HG03066 (cell line): ENCODE measurements at regions not wholly inside any gene's neighbourhood (a gene's known extent, or its start where the extent isn't known, plus 50 kb on each side); places are given as distances from the start of the nearest gene placed in this dataset.
"Not testable (repeated sequence)": the region's sequence is repeated elsewhere in the genome, so short reads cannot be mapped to it uniquely, and the experiment has no call there.

Experiments used
- ATAC-seq: cut with Tn5 transposase; IDR thresholded peaks from one replicate; pipeline ENCODE4 v1.9.1; 2021; ENCODE audit warnings: low read depth; ENCODE audit not compliant: unreplicated experiment

DNA sequence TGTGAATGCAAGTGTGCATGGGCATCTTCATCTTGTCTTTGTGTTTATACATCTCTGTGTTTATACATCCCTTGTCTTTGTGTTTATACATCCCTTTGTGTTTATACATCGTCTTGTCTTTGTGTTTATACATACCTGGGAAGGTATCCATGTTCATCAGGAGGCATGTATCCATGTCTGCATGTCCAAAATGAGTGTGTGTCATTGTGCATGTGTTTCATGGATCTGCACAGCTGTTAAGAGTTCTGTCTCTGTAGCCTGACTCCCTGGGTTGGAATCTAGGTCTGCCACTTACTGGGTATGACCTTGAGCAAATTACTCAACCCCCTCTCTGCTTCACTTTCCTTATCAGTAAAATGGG lies 50.1 kb upstream of the SIRPA start:
- ATAC-seq, result no peak

- peak; percentile 92 for ATAC-seq
These were observed 50.7 kb upstream of the SIRPA start for GRCh38 chr20:1844325-1845162.

GRCh38 chr20:1842281-1842680 lies 52.9 kb upstream of the SIRPA start:
- ATAC-seq, result no peak

DNA sequence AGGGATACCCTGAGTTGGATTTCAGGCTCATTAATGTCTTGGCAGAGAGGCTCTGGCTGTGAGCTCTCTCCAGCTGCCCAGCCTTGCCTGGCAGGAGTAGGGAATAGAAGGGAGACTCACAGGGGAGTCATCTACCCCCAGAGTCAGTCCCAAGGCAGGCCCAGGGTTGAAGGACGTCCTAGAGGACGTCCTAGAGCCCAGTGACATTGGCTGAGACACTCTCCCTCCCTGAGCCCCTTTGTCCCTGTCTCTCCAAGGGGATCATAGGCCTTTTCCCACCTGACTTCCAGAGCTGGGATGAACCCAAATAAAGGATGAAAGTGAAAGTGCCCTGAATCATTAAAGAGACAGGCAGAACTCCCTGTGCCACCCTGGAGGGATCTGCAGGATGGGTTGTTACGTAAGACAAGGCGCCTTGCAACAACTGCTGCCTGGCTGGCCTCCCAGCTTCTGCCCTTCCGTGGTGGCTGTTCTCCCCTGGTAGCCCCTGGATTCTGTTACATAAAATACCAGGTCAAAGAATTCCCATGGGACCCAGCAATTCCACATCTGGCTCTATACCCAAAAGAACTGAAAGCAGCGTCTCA lies 53.6 kb upstream of the SIRPA start:
- ATAC-seq, result no peak

- no peak for ATAC-seq
These were observed 54.2 kb upstream of the SIRPA start for GRCh38 chr20:1840817-1841553.

- not testable (repeated sequence) for ATAC-seq
These were observed 55.6 kb upstream of the SIRPA start for GRCh38 chr20:1839376-1840317.

GRCh38 chr20:1838556-1839279 lies 56.5 kb upstream of the SIRPA start:
- no peak for ATAC-seq

GRCh38 chr20:1835186-1836035 lies 59.8 kb upstream of the SIRPA start:
- ATAC-seq, result no peak

GRCh38 chr20:1833728-1834726 lies 61.2 kb upstream of the SIRPA start:
- ATAC-seq, result no peak

GRCh38 chr20:1833216-1833615 lies 62.0 kb upstream of the SIRPA start:
- no peak for ATAC-seq

GRCh38 chr20:1832634-1833033 lies 62.6 kb upstream of the SIRPA start:
- no peak for ATAC-seq

DNA sequence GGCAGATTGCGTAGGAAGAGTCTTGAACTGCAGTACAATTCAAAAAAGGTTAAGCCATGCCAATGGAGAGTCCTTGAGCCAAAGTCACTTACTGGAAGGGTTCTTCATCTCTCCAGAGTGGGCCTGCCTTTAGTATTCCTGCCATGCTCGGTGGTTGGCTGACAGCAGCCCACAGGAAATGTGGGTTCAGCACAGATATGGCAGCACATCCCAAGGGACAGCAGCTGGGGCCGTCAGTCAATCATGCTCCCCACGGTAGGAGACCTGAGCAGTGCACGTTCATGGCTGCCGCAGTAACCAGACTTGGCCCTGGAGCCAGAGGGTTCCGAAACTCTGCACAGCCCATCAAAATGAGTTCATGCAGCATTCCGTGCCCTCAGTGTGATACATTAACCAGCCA lies 63.6 kb upstream of the SIRPA start:
- no peak for ATAC-seq

- no peak for ATAC-seq
These were observed 64.1 kb upstream of the SIRPA start for GRCh38 chr20:1831096-1831495.

- ATAC-seq, result no peak
These were observed 65.0 kb upstream of the SIRPA start for GRCh38 chr20:1830240-1830639.

DNA sequence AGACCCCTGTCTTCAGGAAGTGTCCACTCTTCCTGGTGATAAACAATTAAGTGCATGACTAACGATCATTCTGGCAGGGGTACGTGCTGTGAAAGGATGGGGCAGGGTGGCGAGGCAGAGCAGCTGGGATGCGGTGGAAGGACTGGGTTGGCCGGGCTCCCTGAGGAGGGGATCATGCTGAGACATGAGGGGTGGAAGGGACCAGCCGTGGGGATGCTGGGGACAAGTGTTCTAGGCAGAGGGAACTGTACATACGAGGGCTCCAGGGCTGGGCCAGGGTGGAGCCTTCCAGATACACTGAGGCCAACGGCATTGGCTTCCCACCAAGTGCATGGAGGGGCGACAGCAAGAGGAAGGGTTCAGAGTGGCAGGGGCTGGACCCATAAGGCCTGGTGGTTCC lies 65.7 kb upstream of the SIRPA start:
- no peak for ATAC-seq

GRCh38 chr20:1828786-1829131 lies 66.4 kb upstream of the SIRPA start:
- no peak for ATAC-seq

DNA sequence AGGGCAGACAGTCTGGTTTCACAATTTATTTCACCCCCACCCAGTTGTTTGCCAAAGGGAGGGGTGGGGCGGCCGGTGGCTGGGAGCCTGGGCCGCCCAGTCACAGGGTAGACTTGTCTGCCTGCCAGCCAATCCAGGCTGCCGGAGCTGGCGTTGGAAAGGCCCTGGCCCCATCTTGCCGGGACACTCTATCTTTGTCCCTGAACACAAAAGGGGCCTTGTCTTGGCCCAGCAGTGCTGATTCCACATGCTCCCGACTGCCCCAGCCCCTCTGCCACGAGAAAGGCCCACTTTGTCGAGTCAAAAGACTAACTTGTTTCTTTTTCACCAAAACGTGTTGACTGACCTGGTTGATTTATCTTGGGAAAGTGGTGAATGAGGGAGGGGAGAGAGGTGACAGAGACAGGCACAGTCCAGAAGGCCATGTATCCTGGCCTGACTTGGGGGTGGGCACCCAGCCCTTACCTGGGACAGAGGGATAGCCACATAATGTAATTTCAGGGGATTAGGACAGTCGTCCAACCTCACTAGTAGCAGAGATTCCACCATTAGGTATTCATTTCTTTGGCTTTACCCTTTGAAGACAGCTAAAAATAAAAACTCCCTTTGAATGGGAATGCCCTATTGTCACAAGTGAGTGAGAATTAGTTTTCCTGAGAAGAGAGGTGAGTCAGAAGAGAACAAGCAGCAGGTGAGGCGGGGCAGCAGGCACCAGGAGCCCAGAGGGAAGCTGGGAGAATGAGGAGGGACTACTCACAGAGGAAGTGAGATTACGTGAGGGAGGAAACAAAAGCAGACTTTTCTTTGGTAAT lies 67.0 kb upstream of the SIRPA start:
- ATAC-seq, result no peak
